ENCODE measurements at regions not wholly inside any gene's neighbourhood (a gene's known extent, or its start where the extent isn't known, plus 50 kb on each side); places are given as distances from the start of the nearest gene placed in this dataset.

- no peak for TF ChIP-seq NFIC (IDR thresholded peaks at IDR 0.05)
- TF ChIP-seq CEBPB (IDR thresholded peaks at IDR 0.05), result no peak
- TF ChIP-seq TEAD4 (IDR thresholded peaks at IDR 0.05), result no peak
- no peak for TF ChIP-seq CREB1 (IDR thresholded peaks at IDR 0.05; ENCODE audit: low read depth)
These were observed 553.6 kb upstream of the NECTIN3 start for GRCh38 chr3:110518031-110518430.

GRCh38 chr3:110519071-110519470, 552.5 kb upstream of the NECTIN3 start:
- TF ChIP-seq MAX (IDR thresholded peaks at IDR 0.05) (no peak), ZBTB7A (IDR thresholded peaks at IDR 0.05; ENCODE audit: low read depth) (no peak), TAF1 (IDR thresholded peaks at IDR 0.05; ENCODE audit: low read depth) (no peak), EP300 (IDR thresholded peaks at IDR 0.05; ENCODE audit: borderline replicate concordance) (no peak), YY1 (IDR thresholded peaks at IDR 0.05; ENCODE audit: low read depth) (no peak), TCF12 (IDR thresholded peaks at IDR 0.05; ENCODE audit: low read depth) (no peak), RAD21 (IDR thresholded peaks at IDR 0.05; ENCODE audit: low read depth) (no peak), REST (IDR thresholded peaks at IDR 0.05; ENCODE audit: low read depth) (no peak), USF1 (IDR thresholded peaks at IDR 0.05) (no peak), NFIC (IDR thresholded peaks at IDR 0.05) (no peak), TEAD4 (IDR thresholded peaks at IDR 0.05) (no peak), CREB1 (IDR thresholded peaks at IDR 0.05; ENCODE audit: low read depth) (no peak), FOXM1 (IDR thresholded peaks at IDR 0.05; ENCODE audit: borderline replicate concordance, low read depth) (no peak), CEBPB (IDR thresholded peaks at IDR 0.05) (no peak), EGR1 (IDR thresholded peaks at IDR 0.05) (no peak)

GRCh38 chr3:110521019-110521418, 550.6 kb upstream of the NECTIN3 start:
- TF ChIP-seq ZBTB7A (IDR thresholded peaks at IDR 0.05; ENCODE audit: low read depth), result no peak
- no peak for TF ChIP-seq EGR1 (IDR thresholded peaks at IDR 0.05)
- TF ChIP-seq TCF12 (IDR thresholded peaks at IDR 0.05; ENCODE audit: low read depth), result no peak
- no peak for TF ChIP-seq TEAD4 (IDR thresholded peaks at IDR 0.05)
- TF ChIP-seq CEBPB (IDR thresholded peaks at IDR 0.05), result no peak
- TF ChIP-seq YY1 (IDR thresholded peaks at IDR 0.05; ENCODE audit: low read depth), result no peak
- no peak for TF ChIP-seq CREB1 (IDR thresholded peaks at IDR 0.05; ENCODE audit: low read depth)
- TF ChIP-seq RAD21 (IDR thresholded peaks at IDR 0.05; ENCODE audit: low read depth), result no peak

- TF ChIP-seq CREB1 (IDR thresholded peaks at IDR 0.05; ENCODE audit: low read depth) (no peak), RAD21 (IDR thresholded peaks at IDR 0.05; ENCODE audit: low read depth) (peak; percentile 20; the same call in 1 of the 2 replicates), EP300 (IDR thresholded peaks at IDR 0.05; ENCODE audit: borderline replicate concordance) (peak; percentile 77; the same call in 1 of the 2 replicates), CEBPB (IDR thresholded peaks at IDR 0.05) (no peak), USF1 (IDR thresholded peaks at IDR 0.05) (no peak), NFIC (IDR thresholded peaks at IDR 0.05) (peak; percentile 67), TAF1 (IDR thresholded peaks at IDR 0.05; ENCODE audit: low read depth) (no peak), TEAD4 (IDR thresholded peaks at IDR 0.05) (peak; percentile 92), REST (IDR thresholded peaks at IDR 0.05; ENCODE audit: low read depth) (no peak), MAX (IDR thresholded peaks at IDR 0.05) (peak; percentile 78; the same call in 1 of the 2 replicates), TCF12 (IDR thresholded peaks at IDR 0.05; ENCODE audit: low read depth) (peak; percentile 80)
These were observed 544.6 kb upstream of the NECTIN3 start for GRCh38 chr3:110526777-110527727.

GRCh38 chr3:110528305-110529121, 543.1 kb upstream of the NECTIN3 start:
- no peak for TF ChIP-seq YY1 (IDR thresholded peaks at IDR 0.05; ENCODE audit: low read depth)
- no peak for TF ChIP-seq CEBPB (IDR thresholded peaks at IDR 0.05)
- TF ChIP-seq RAD21 (IDR thresholded peaks at IDR 0.05; ENCODE audit: low read depth), result no peak
- TF ChIP-seq MAX (IDR thresholded peaks at IDR 0.05), result no peak
- TF ChIP-seq TCF12 (IDR thresholded peaks at IDR 0.05; ENCODE audit: low read depth), result no peak
- no peak for TF ChIP-seq NFIC (IDR thresholded peaks at IDR 0.05)
- no peak for TF ChIP-seq FOXM1 (IDR thresholded peaks at IDR 0.05; ENCODE audit: borderline replicate concordance, low read depth)
- TF ChIP-seq EP300 (IDR thresholded peaks at IDR 0.05; ENCODE audit: borderline replicate concordance), result no peak
- no peak for TF ChIP-seq CREB1 (IDR thresholded peaks at IDR 0.05; ENCODE audit: low read depth)

Measured in Ishikawa (cell line).